Stimulated activated CD4-positive, alpha-beta T cell treated with anti-CD3 and anti-CD28 coated beads, TNF-alpha, amount 100 ng/mL, for 1 hour (primary cell): ENCODE measurements at regions not wholly inside any gene's neighbourhood (a gene's known extent, or its start where the extent isn't known, plus 50 kb on each side); places are given as distances from the start of the nearest gene placed in this dataset.
"Not testable (repeated sequence)": the region's sequence is repeated elsewhere in the genome, so short reads cannot be mapped to it uniquely, and the experiment has no call there.

Experiments used
- DNase-seq, 3 donors: peaks; one replicate each; pipeline ENCODE4 v3.0.0-alpha.2; 2020; ENCODE audit warnings: low read depth in 3 of 3, low spot score in 1 of 3

DNA sequence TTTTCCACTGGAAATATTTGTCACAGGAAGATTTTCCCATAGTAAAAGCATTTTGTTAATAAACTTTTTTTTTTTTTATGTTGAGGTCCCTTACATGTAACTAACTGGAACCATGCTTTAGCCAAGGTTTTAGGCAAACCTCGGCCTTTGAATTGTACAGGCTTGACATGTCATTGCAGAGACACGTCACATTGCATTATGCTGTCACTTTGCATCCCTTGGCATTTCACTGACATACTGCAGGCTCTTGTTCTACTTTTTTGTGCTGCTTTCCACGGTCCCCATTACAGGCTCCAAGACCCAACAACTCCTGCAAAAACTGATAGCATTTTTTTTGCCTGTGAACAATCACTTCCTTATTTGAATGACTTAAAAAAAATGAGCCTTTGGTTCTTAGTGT, 724.3 kb downstream of the TTLL7 start:
- not testable (repeated sequence) for DNase-seq

DNA sequence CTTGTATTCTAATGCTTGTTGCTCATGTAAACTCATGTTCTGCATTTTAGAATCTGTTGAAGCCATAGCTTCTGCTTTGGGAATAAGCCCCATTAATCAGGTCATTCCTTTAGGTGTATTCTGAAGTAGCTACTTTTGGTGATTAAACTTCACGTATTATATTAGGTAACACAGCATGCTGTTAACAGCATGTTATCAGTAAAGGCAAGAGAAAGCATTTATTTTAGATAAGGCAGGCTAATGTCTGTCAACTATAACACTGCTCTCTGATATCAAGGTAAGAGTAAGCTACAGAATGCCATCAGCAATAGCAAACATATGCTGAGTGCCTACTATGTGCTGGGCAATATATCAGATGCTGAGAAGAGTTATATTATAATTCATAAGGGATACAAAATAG, 726.4 kb downstream of the TTLL7 start:
- DNase-seq: not testable (repeated sequence)

- not testable (repeated sequence) for DNase-seq
Measured at GRCh38 chr1:83271834-83272233, 727.1 kb downstream of the TTLL7 start.

DNA sequence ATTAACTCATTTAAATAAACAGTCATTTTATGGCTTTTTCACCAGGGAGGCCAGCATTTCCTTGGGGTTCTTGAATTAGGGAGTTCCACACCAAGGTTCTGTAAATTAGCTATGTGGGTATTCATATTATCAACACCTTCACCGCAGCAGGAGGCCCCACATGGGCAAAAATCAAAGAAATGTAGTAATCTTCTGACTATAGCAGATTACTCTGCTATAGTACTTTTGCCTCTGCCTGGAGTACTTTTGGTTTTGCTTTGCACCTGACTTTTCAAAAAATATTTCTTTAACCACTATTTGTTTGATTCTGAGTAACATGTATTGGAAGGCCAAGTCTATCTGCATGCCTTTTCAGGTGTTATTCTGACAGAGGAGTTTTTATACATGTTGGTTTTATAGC, 728.1 kb downstream of the TTLL7 start:
- DNase-seq: not testable (repeated sequence)

- DNase-seq: not testable (repeated sequence)
Measured at GRCh38 chr1:83263808-83264207, 735.1 kb downstream of the TTLL7 start.

- not testable (repeated sequence) for DNase-seq
Measured at GRCh38 chr1:83251687-83252086, 747.2 kb downstream of the TTLL7 start.

DNA sequence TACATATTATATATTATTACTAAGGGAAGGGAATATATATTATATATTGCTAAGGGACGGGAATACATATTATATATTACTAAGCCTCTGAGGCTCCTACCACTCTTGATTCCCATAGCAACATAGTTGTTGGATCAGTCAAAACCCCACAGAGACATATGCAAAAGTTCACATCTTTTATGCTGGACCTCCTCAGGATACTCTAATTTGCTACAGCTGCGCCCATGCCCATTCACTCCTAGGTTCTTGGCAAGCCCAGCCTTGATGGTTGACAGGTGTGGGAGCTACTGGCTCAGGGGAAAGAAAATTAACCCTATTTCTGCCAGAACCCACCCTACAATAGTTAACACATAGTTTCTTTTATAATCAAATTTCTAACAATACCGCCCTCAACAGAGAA, 752.2 kb downstream of the TTLL7 start:
- not testable (repeated sequence) for DNase-seq

DNA sequence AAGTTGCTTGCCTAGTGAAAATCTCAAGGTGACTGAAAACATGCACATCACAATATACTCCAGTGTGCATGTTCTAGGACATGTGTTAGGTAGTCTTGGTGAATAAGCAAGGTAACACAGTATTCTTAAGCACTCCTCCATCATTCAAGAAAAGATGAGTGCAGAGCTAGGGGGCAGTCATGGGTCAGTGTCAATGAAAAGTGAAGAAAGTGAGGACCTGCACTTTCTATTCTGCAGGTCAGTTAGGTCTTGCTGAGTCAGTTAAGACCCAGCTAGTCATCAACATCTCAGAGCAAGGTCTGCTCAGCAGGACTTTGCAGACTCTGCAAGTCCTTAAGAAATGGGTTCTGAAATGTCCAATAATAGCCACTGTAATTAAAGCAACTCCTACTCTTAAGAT, 754.1 kb downstream of the TTLL7 start:
- not testable (repeated sequence) for DNase-seq

DNA sequence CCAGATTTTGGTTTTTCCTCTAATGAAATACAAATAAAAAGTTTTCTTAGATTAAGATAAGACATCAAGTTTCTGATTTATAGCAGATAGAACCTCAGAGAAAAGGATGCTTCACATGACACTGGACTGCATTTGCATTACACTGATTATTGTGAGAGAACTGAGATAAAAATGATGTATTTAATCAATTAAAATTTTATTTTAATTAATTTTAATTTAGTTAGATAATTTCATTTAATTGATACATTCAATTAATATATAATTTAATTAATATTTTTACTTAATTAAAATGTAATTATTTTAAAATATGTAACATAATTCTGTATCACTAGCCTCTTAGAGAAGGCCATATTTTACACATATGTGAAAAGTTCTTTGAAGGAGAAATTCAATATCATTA, 759.4 kb downstream of the TTLL7 start:
- DNase-seq: not testable (repeated sequence)

DNA sequence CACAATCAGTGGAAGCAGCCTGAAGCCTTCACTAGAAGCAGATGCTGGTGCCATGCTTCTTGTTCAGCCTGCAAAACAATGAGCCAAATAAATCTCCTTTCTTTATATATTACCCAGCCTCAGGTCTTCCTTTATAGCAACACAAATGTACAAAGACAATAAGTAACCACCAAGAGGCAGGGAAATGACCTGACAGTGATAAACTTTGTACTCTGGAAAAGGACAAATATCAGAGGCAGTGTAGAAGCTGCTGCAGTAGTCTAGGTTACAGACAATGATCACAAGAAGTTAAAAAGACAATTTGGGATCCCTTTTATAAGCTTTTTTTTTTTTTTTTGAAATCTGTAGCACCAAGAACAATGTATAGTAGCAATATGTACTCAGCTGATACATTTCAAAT, 760.3 kb downstream of the TTLL7 start:
- DNase-seq: not testable (repeated sequence)

- DNase-seq: not testable (repeated sequence)
Measured at GRCh38 chr1:83219788-83220187, 779.1 kb downstream of the TTLL7 start.

- not testable (repeated sequence) for DNase-seq
Measured at GRCh38 chr1:83218036-83218716, 780.8 kb downstream of the TTLL7 start.

- not testable (repeated sequence) for DNase-seq
Measured at GRCh38 chr1:83214317-83214716, 784.6 kb downstream of the TTLL7 start.

DNA sequence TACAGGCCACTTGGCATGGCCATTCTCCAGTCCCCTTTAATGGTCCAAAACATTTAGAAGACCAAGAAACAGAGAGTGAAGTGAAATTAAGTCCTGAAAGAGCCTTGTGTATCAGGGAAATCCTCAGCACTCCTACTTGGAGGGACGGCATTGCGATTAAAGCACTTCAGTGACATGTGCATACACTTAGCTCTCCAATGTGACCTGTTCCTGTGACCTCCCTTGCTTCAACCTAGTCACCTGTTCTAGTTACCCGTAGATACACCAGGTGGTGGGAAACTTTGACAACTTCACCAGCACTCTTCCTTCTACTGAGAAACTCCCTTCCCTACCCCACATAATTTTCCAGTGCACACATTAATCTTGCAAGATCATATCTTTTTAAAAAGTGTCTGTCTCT, 785.3 kb downstream of the TTLL7 start:
- not testable (repeated sequence) for DNase-seq

GRCh38 chr1:83212033-83212432, 786.9 kb downstream of the TTLL7 start:
- DNase-seq: not testable (repeated sequence)

- DNase-seq: not testable (repeated sequence)
Measured at GRCh38 chr1:83208540-83208939, 790.4 kb downstream of the TTLL7 start.

- DNase-seq: not testable (repeated sequence)
Measured at GRCh38 chr1:83194610-83195009, 804.3 kb downstream of the TTLL7 start.

DNA sequence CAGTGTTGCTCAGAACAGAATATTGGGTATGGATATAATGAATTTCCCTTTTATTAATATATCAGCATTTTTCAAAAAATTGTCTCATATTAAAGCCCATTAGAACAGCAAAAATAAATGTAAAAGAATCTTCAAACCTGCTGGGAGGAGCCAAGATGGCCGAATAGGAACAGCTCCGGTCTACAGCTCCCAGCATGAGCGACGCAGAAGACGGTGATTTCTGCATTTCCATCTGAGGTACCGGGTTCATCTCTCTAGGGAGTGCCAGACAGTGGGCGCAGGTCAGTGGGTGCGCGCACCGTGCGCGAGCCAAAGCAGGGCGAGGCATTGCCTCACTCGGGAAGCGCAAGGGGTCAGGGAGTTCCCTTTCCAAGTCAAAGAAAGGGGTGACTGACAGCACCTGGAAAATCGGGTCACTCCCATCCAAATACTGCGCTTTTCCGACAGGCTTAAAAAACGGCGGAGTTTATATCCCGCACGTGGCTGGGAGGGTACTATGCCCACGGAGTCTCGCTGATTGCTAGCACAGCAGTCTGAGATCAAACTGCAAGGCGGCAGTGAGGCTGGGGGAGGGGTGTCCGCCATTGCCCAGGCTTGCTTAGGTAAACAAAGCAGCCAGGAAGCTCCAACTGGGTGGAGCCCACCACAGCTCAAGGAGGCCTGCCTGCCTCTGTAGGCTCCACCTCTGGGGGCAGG, 816.8 kb downstream of the TTLL7 start:
- not testable (repeated sequence) for DNase-seq

GRCh38 chr1:83180621-83181020, 818.3 kb downstream of the TTLL7 start:
- not testable (repeated sequence) for DNase-seq

GRCh38 chr1:83167634-83168033, 831.3 kb downstream of the TTLL7 start:
- DNase-seq: not testable (repeated sequence)

GRCh38 chr1:83163879-83164475, 835.0 kb downstream of the TTLL7 start:
- DNase-seq: not testable (repeated sequence)

DNA sequence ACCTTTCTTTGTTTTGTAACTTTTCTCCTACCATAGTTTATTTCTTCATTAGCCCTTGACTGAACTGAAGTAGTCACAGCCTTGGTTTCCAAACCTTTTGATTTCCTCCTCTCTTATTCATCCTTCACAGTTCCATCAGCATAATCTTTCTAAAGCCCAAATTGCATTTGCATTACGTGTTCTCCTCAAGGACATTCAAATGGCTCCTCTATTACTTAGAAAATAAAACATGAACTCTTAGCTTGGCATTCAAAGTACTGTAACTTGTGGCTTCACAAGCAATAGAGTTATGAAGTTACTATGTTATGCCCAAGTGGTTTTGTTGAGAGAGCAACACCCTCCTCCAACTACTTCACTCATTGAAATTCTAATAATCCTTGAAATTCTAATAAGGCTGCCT, 840.0 kb downstream of the TTLL7 start:
- not testable (repeated sequence) for DNase-seq
